Spleen (tissue), 7 donors: ENCODE measurements at regions not wholly inside any gene's neighbourhood (a gene's known extent, or its start where the extent isn't known, plus 50 kb on each side); places are given as distances from the start of the nearest gene placed in this dataset.

Experiments used
- CTCF ChIP-seq, 11 experiments: fragments of 200-600 bp in 7 of 11; fragments of 450-650 bp in 4 of 11; sonication (generic) in 4 of 11; IDR thresholded peaks in 8 of 11; conservative IDR thresholded peaks in 3 of 11; 1 replicate in 7 of 11; 2 replicates in 4 of 11; pipeline versions ENCODE4 v1.4.0 to v1.8.0; 2016 to 2021; ENCODE audit warnings: antibody characterized with exemption in 11 of 11, inconsistent platforms in 4 of 11, mild to moderate bottlenecking in 1 of 11
- POLR2A ChIP-seq, 3 donors: fragments of 450-650 bp; IDR thresholded peaks; one replicate each; pipeline ENCODE4 v1.5.1; 2017; ENCODE audit warnings: antibody characterized with exemption in 3 of 3, mild to moderate bottlenecking in 1 of 3
- donor health status: DM: no; HTN: no; CAD: no; lungs with moderate emphysema.
- donor health status: DM: no; HTN: no; CAD: no.
- donor health status: DM: no; HTN: no; CAD: no.

- TF ChIP-seq POLR2A (IDR thresholded peaks at IDR 0.05) (no peak), CTCF (IDR thresholded peaks at IDR 0.05 in 8 of 11, conservative IDR thresholded peaks at IDR 0.05 in 3 of 11) (no peak)
These were observed 121.9 kb downstream of the SMIM20 start for GRCh38 chr4:26035921-26036320.
